ENCODE measurements at regions not wholly inside any gene's neighbourhood (a gene's known extent, or its start where the extent isn't known, plus 50 kb on each side); places are given as distances from the start of the nearest gene placed in this dataset.

- TF ChIP-seq ZNF274 (IDR thresholded peaks at IDR 0.05; ENCODE audit: low read depth, low read length), result no peak
- no peak for TF ChIP-seq YY1 (IDR thresholded peaks at IDR 0.05; ENCODE audit: insufficient read depth, insufficient read length)
- TF ChIP-seq SUZ12 (IDR thresholded peaks at IDR 0.05; ENCODE audit: extremely low read depth, insufficient read depth, insufficient read length), result no peak
Observed at GRCh38 chr5:57931807-57932206, 449.2 kb upstream of the ACTBL2 start.
